ENCODE measurements at regions not wholly inside any gene's neighbourhood (a gene's known extent, or its start where the extent isn't known, plus 50 kb on each side); places are given as distances from the start of the nearest gene placed in this dataset.

GRCh38 chr14:101399737-101400517 lies 161.4 kb upstream of the DIO3 start:
- no peaks in the 10 kb centered on the region for H3K36me3 ChIP-seq (ENCODE audit: control insufficient read depth, insufficient read depth, low read length)
- DNase-seq (ENCODE audit: low read depth): no peak
- TF ChIP-seq, protein P1, sequence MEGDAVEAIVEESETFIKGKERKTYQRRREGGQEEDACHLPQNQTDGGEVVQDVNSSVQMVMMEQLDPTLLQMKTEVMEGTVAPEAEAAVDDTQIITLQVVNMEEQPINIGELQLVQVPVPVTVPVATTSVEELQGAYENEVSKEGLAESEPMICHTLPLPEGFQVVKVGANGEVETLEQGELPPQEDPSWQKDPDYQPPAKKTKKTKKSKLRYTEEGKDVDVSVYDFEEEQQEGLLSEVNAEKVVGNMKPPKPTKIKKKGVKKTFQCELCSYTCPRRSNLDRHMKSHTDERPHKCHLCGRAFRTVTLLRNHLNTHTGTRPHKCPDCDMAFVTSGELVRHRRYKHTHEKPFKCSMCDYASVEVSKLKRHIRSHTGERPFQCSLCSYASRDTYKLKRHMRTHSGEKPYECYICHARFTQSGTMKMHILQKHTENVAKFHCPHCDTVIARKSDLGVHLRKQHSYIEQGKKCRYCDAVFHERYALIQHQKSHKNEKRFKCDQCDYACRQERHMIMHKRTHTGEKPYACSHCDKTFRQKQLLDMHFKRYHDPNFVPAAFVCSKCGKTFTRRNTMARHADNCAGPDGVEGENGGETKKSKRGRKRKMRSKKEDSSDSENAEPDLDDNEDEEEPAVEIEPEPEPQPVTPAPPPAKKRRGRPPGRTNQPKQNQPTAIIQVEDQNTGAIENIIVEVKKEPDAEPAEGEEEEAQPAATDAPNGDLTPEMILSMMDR (IDR thresholded peaks at IDR 0.05; ENCODE audit: insufficient read depth, low read length, poor library complexity, severe bottlenecking): no peak
- H3K4me3 ChIP-seq (ENCODE audit: low read depth, low read length): no peak overlapping the region
- H3K27me3 ChIP-seq (ENCODE audit: control insufficient read depth, insufficient read depth, low read length): no peaks in the 10 kb centered on the region

DNA sequence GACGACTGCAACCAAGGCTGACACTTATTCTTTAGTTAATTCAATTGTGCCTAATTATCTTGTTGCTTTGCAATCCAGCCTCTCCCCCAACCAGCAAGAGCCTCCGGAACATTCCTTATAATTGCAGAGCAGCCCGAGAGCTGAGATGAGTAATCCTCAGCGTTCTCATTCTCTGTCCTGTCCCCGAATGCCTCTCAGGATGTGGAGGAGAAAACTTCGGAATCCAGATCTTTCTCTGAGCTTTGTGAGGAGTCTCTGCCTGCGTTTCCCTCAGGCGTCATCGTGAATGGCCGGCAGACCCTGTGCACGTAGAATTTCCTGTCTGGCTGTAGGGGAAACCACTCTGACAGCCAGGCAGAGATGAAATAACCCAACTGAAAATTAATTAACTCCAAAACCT lies 160.5 kb upstream of the DIO3 start:
- Histone ChIP-seq H3K27me3 (ENCODE audit: control insufficient read depth, insufficient read depth, low read length) (no peaks in the 10 kb centered on the region), H3K36me3 (ENCODE audit: control insufficient read depth, insufficient read depth, low read length) (no peaks in the 10 kb centered on the region), H3K4me3 (ENCODE audit: low read depth, low read length) (no peak overlapping the region)
- no peak for DNase-seq (ENCODE audit: low read depth)
- TF ChIP-seq, protein P1 (IDR thresholded peaks at IDR 0.05; ENCODE audit: insufficient read depth, low read length, poor library complexity, severe bottlenecking): no peak

DNA sequence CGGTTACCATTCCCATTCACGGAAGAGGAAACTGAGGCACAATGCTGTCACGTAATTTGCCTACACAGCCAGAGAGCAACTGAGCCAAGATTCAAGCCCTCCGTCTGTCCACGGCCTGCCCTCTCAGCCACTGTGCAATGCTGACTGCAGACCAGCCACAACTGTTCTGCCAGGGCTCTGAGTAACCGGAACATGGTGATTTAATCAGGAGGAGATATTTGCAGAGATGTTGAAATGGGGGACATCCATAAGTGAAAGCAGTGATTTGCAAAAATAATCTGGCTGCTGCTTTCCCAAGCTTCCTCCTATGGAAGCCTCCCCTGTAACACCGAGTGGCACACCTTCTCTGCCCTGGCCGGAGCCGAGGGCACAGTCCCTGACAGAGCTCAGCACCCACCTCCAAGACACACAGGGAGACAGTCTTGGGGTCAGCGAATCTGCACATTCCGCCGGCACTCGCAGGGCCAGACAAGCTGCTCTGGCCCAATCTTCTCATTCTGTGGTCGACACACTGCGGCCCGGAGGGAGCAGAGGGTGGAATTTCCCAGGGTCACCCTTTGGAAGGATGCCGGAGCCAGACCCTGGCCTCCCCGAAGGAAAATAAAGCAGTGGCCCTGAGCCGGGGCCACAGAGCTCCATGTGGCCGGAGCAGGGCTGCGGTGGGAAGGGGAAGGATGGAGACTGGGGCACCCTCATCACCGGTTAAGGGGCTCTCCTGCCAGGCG lies 158.2 kb upstream of the DIO3 start:
- Histone ChIP-seq H3K27me3 (ENCODE audit: control insufficient read depth, insufficient read depth, low read length) (no peaks in the 10 kb centered on the region), H3K4me3 (ENCODE audit: low read depth, low read length) (no peak overlapping the region), H3K36me3 (ENCODE audit: control insufficient read depth, insufficient read depth, low read length) (no peaks in the 10 kb centered on the region)
- TF ChIP-seq, protein P1 (IDR thresholded peaks at IDR 0.05; ENCODE audit: insufficient read depth, low read length, poor library complexity, severe bottlenecking): no peak
- no peak for DNase-seq (ENCODE audit: low read depth)

DNA sequence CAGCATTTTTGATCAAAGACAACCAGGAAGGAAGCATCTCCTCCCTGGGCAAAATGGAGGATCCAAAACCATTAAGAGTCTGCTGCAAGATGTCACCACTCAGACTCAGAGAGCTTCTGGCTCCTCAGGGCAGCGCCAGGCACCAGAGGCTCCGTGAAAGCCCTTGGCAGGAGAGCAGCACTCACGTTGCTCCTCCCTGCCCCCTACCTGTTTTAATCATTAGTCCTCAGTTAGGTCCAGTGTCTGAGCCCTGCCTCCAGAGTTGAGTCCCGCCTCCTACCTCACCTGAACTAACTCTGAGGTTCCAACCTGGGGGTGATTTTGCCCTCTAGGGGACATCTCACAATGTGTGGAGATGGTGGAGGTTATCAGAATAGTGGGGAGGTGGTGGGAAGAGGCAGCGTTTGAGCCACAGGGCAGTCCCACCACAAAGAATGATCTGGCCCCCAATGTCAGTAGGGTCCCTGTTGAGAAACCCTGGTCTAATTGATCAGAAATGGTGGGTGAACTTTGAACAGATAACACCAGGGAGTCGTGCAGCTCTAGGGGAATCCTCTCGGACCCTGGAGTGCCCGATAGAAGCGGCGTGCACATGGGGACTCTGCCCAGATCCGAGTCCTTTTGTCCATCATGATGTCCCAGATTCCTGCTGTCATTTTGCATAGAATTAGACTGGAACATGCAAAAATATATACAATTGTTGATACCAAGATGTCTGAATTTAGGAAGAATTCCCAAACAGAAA lies 156.7 kb upstream of the DIO3 start:
- no peaks in the 10 kb centered on the region for H3K36me3 ChIP-seq (ENCODE audit: control insufficient read depth, insufficient read depth, low read length)
- no peaks in the 10 kb centered on the region for H3K27me3 ChIP-seq (ENCODE audit: control insufficient read depth, insufficient read depth, low read length)
- H3K4me3 ChIP-seq (ENCODE audit: low read depth, low read length): no peak overlapping the region
- no peak for DNase-seq (ENCODE audit: low read depth)
- TF ChIP-seq, protein P1 (IDR thresholded peaks at IDR 0.05; ENCODE audit: insufficient read depth, low read length, poor library complexity, severe bottlenecking): no peak

GRCh38 chr14:101405171-101405883 lies 156.0 kb upstream of the DIO3 start:
- TF ChIP-seq, protein P1 (IDR thresholded peaks at IDR 0.05; ENCODE audit: insufficient read depth, low read length, poor library complexity, severe bottlenecking): no peak
- Histone ChIP-seq H3K4me3 (ENCODE audit: low read depth, low read length) (no peak overlapping the region), H3K36me3 (ENCODE audit: control insufficient read depth, insufficient read depth, low read length) (no peaks in the 10 kb centered on the region), H3K27me3 (ENCODE audit: control insufficient read depth, insufficient read depth, low read length) (no peaks in the 10 kb centered on the region)
- DNase-seq (ENCODE audit: low read depth): no peak

All from kidney epithelial cell (primary cell).